ENCODE measurements at regions not wholly inside any gene's neighbourhood (a gene's known extent, or its start where the extent isn't known, plus 50 kb on each side); places are given as distances from the start of the nearest gene placed in this dataset.

- no peak for DNase-seq
Observed at GRCh38 chr7:131000389-131000788, 266.4 kb upstream of the KLF14 start.

GRCh38 chr7:131000873-131001272 lies 266.9 kb upstream of the KLF14 start:
- DNase-seq: no peak

- no peak for DNase-seq
Observed at GRCh38 chr7:131002600-131002999, 268.6 kb upstream of the KLF14 start.

- no peak for DNase-seq
Observed at GRCh38 chr7:131003634-131004033, 269.6 kb upstream of the KLF14 start.

GRCh38 chr7:131004371-131004770 lies 270.4 kb upstream of the KLF14 start:
- no peak for DNase-seq

GRCh38 chr7:131007439-131008330 lies 273.7 kb upstream of the KLF14 start:
- DNase-seq: peak; percentile 77

GRCh38 chr7:131008840-131009711 lies 275.1 kb upstream of the KLF14 start:
- DNase-seq: no peak

- no peak for DNase-seq
Observed at GRCh38 chr7:131010029-131010716, 276.2 kb upstream of the KLF14 start.

- peak; percentile 33 for DNase-seq
Observed at GRCh38 chr7:131010717-131011431, 276.9 kb upstream of the KLF14 start.

- peak; percentile 61 for DNase-seq
Observed at GRCh38 chr7:131011432-131011742, 277.4 kb upstream of the KLF14 start.

GRCh38 chr7:131011976-131012375 lies 278.0 kb upstream of the KLF14 start:
- no peak for DNase-seq

- DNase-seq: peak; percentile 27
Observed at GRCh38 chr7:131012477-131013031, 278.5 kb upstream of the KLF14 start.

- DNase-seq: no peak
Observed at GRCh38 chr7:131013716-131014115, 279.7 kb upstream of the KLF14 start.

GRCh38 chr7:131014906-131015656 lies 281.1 kb upstream of the KLF14 start:
- DNase-seq: no peak

GRCh38 chr7:131015657-131015958 lies 281.6 kb upstream of the KLF14 start:
- no peak for DNase-seq

GRCh38 chr7:131016230-131016629 lies 282.2 kb upstream of the KLF14 start:
- no peak for DNase-seq

GRCh38 chr7:131019351-131019750 lies 285.3 kb upstream of the KLF14 start:
- no peak for DNase-seq

- no peak for DNase-seq
Observed at GRCh38 chr7:131020759-131021261, 286.8 kb upstream of the KLF14 start.

GRCh38 chr7:131021460-131021859 lies 287.5 kb upstream of the KLF14 start:
- DNase-seq: no peak

GRCh38 chr7:131021902-131022301 lies 287.9 kb upstream of the KLF14 start:
- no peak for DNase-seq

GRCh38 chr7:131026297-131027000 lies 292.4 kb upstream of the KLF14 start:
- DNase-seq: no peak

Data from stimulated activated CD4-positive, alpha-beta T cell treated with anti-CD3 and anti-CD28 coated beads, Interleukin-15, amount 100 ng/mL, for 24 hours (primary cell).